Astrocyte (in vitro differentiated cells and primary cell): ENCODE measurements at regions not wholly inside any gene's neighbourhood (a gene's known extent, or its start where the extent isn't known, plus 50 kb on each side); places are given as distances from the start of the nearest gene placed in this dataset.

Experiments used
- CTCF ChIP-seq: IDR thresholded peaks from 2 replicates; pipeline ENCODE4 v1.5.1; 2011; ENCODE audit warnings: low read depth, mild to moderate bottlenecking, inconsistent platforms, low read length, moderate library complexity; ENCODE audit not compliant: insufficient read depth
- EZH2 ChIP-seq: IDR thresholded peaks from 2 replicates; pipeline ENCODE4 v1.6.1; 2012; ENCODE audit warnings: mild to moderate bottlenecking, low read length, inconsistent platforms; ENCODE audit not compliant: insufficient read depth

GRCh38 chr18:22844628-22845027 lies 88.5 kb upstream of the RBBP8 start:
- TF ChIP-seq CTCF (no peak), EZH2 (no peak)
